Retinal pigment epithelial cell (primary cell): ENCODE measurements at regions not wholly inside any gene's neighbourhood (a gene's known extent, or its start where the extent isn't known, plus 50 kb on each side); places are given as distances from the start of the nearest gene placed in this dataset.

Experiments
- DNase-seq: peaks from one replicate; pipeline ENCODE4 v3.0.0-alpha.2; 2010; ENCODE audit warnings: low read depth
- H3K4me3 ChIP-seq: 2 replicates; pipeline ENCODE4 v1.5.1; 2011; ENCODE audit warnings: mild to moderate bottlenecking, low read length, control low read depth, moderate library complexity
- TF ChIP-seq, protein P1 (sequence below): conservative IDR thresholded peaks from 2 replicates; pipeline ENCODE4 v1.5.1; 2011; ENCODE audit warnings: low read depth, low read length, control low read depth, inconsistent platforms

DNA sequence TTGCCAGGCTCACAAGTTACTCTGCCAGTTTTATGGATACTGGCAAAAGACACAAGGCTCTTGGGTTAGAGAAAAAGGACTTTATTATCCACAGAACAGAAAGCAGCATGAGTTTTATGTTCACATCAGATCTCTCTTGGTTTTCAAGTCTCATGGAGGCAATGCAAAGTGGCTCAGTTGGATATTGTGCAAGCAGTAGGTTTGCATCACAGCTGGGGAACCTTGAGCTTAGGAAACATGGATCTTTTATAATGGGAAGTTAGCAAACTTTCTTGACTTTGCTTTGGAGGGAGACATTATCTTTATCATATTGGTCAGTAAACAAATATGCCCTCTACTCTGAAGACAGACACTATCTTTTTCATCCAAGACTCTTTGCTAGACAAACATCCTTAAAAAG is 109.2 kb upstream of the GRPR start:
- no peak for DNase-seq
- TF ChIP-seq, protein P1, sequence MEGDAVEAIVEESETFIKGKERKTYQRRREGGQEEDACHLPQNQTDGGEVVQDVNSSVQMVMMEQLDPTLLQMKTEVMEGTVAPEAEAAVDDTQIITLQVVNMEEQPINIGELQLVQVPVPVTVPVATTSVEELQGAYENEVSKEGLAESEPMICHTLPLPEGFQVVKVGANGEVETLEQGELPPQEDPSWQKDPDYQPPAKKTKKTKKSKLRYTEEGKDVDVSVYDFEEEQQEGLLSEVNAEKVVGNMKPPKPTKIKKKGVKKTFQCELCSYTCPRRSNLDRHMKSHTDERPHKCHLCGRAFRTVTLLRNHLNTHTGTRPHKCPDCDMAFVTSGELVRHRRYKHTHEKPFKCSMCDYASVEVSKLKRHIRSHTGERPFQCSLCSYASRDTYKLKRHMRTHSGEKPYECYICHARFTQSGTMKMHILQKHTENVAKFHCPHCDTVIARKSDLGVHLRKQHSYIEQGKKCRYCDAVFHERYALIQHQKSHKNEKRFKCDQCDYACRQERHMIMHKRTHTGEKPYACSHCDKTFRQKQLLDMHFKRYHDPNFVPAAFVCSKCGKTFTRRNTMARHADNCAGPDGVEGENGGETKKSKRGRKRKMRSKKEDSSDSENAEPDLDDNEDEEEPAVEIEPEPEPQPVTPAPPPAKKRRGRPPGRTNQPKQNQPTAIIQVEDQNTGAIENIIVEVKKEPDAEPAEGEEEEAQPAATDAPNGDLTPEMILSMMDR = no peak
- H3K4me3 ChIP-seq = no peak overlapping the region

DNA sequence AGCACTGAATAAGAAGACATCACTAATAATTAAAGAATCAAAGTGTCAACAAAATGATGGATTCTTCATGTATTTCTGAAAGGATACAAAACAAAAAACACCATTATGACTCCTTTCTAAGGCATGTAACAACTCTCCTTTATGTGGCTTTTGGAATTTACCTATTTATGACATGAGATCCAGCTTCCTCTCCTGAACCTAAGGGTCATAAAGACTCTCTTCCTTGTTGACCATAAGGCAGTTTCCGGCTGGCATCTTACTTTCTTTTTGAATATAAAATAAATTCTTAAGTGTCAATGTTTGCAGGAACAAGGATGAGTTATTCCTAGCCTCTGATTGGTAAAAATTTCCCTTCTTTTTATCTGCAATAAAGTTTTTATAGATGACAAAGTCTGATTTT is 111.1 kb upstream of the GRPR start:
- H3K4me3 ChIP-seq = no peak overlapping the region
- no peak for DNase-seq
- TF ChIP-seq, protein P1 = no peak

DNA sequence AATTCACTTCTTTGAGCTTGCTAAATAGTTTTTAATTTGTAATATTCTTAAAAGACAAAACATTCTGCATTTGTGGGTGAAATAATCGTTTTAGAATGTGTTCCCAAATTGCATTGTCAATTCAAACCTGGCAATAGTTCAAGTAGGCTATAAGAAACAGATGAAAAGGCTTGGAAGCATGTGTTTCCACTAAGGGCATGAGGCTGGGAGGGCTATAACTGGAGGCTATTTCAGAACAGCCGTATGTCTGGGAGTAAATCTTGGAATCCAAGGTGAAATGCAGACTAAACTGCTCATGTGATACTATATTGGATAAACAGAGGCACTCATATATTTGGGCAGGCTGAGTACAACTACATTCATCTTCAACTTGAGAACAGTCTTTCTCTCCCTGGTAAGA is 117.4 kb upstream of the GRPR start:
- TF ChIP-seq, protein P1 = no peak
- DNase-seq = no peak
- no peak overlapping the region for H3K4me3 ChIP-seq

DNA sequence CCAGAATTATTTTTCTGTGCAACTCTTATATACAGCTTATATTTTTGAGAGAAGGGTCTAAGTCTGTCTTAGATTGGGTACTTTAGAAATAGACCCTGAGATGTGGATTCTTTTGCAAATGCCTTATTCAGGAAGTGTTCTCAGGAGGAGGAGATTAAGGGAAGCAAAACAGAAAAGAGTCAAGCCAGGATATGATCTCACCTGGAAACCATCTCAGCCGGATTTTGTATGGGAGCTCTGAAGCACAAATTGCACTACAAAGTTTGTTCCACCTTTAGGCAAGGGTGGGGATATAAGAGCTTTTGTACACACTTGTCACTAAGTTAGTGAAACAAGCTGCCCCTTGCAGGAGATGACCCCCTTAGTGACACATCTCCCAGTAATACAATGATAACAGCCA is 121.2 kb upstream of the GRPR start:
- DNase-seq = no peak
- no peak overlapping the region for H3K4me3 ChIP-seq
- TF ChIP-seq, protein P1 = no peak

DNA sequence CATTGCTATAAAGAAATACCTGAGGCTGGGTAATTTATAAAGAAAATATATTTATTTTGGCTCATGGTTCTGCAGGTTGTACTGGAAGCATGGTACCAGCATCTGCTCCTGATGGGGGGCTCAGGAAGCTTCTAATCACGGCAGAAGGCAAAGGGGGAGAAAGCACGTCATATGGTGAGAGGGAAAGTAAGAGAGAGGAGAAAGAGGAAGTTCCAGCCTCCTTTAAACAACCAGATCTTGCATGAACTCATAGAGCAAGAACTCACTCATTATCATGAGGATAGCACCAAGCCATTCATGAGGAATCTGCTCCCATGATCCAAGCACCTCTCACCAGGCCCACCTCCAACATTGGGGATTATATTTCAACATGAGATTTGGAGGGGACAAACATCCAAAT is 125.0 kb upstream of the GRPR start:
- no peak overlapping the region for H3K4me3 ChIP-seq
- DNase-seq = no peak
- TF ChIP-seq, protein P1 = no peak

DNA sequence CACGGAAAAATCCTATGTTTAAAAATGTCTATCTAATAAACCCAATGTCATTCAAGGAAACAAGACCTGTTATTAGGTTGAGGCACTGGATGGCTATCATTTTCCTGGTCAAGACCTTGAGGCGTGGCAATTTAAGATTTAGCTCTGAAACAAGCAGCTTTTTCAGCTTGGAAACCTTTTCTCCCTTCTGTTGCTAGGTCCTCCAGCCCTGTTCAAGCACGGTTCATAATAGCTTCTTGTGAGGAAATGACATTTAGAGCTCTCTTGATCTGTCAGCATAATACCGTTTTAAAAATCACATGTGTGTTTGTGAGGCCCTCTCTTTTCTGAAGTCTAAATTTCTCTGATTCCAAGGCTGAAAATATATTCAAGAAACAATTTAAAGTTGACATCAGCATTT is 133.6 kb upstream of the GRPR start:
- peak; percentile 12 for DNase-seq
- H3K4me3 ChIP-seq = peak overlapping the region; percentile 2
- TF ChIP-seq, protein P1 = no peak

DNA sequence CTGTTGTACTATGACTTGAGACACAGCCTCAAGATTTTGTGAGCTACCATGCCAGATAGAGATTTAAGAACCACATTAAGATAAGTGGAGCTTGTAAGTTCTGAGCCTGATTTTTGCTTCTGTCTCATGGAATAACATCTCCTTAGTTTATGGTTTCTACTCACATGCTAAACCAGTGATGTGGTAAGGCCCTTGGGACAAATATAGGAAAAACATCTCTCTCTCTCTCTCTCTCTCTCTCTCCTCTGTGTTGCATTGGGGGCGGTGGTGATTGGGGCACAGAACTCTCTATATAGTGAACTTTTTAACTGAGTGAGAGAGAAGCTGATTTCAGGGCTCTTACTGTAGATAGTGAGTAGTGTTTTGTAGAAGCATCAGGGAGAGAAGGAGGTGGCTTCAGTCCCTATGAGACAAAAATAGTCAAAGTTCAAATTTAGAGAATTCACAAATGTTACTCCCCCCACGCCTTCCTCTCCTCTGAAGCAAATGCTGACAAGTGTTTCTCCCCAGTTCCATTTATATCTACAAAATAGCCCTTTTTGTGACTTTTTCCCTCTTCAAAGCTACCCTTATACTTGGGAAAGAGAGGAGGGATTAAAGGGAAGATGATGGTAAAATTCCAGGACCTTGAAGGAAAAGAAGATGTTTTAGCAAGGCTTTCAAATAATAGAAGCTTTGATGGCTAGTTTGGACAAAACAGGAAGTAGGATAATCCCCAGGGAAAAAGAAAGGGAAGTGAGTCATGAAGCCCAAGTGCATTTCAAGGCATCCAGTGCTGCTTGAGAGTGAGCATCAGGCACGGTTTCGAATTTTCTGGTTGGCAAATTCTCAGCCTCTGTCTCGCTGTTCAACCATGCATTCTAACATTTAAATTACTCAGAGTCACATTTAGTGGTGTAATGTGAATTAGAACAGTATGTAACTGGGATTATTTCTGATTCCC is 134.3 kb upstream of the AP1S2 start:
- no peak overlapping the region for H3K4me3 ChIP-seq
- peak; percentile 70 for DNase-seq
- TF ChIP-seq, protein P1 = no peak
